Nucleus accumbens (tissue), 56 donors: ENCODE measurements at regions not wholly inside any gene's neighbourhood (a gene's known extent, or its start where the extent isn't known, plus 50 kb on each side); places are given as distances from the start of the nearest gene placed in this dataset.
A peak's percentile ranks its signal among the peaks of the same experiment; 100 is the strongest.

ENCODE experiments used
- DNase-seq, 56 donors: peaks; one replicate each; lab custom pipeline; 2025; lab: John Stamatoyannopoulos, UW

GRCh38 chr10:118193642-118194041 lies 146.9 kb upstream of the RAB11FIP2 start:
- DNase-seq, result no peak

- DNase-seq, result no peak
These were observed 134.3 kb upstream of the RAB11FIP2 start for GRCh38 chr10:118181021-118181420.

- DNase-seq, result no peak
These were observed 128.4 kb upstream of the RAB11FIP2 start for GRCh38 chr10:118175148-118175547.

- no peak for DNase-seq
These were observed 126.6 kb upstream of the RAB11FIP2 start for GRCh38 chr10:118173296-118173695.

GRCh38 chr10:118171861-118172260 lies 125.1 kb upstream of the RAB11FIP2 start:
- no peak for DNase-seq

GRCh38 chr10:118167056-118167700 lies 120.4 kb upstream of the RAB11FIP2 start:
- no peak for DNase-seq

GRCh38 chr10:118163217-118163616 lies 116.5 kb upstream of the RAB11FIP2 start:
- no peak for DNase-seq

- no peak for DNase-seq
These were observed 114.9 kb upstream of the RAB11FIP2 start for GRCh38 chr10:118161461-118162246.

GRCh38 chr10:118153287-118153686 lies 106.5 kb upstream of the RAB11FIP2 start:
- DNase-seq, result no peak

GRCh38 chr10:118151461-118151860 lies 104.7 kb upstream of the RAB11FIP2 start:
- no peak for DNase-seq

GRCh38 chr10:118148247-118148646 lies 101.5 kb upstream of the RAB11FIP2 start:
- DNase-seq, result no peak

GRCh38 chr10:118145256-118145655 lies 98.5 kb upstream of the RAB11FIP2 start:
- no peak for DNase-seq

- DNase-seq, result no peak
These were observed 94.7 kb upstream of the RAB11FIP2 start for GRCh38 chr10:118141471-118141870.

GRCh38 chr10:118139321-118139720 lies 92.6 kb upstream of the RAB11FIP2 start:
- DNase-seq, result no peak

- DNase-seq, result no peak
These were observed 81.9 kb upstream of the RAB11FIP2 start for GRCh38 chr10:118128675-118129074.

GRCh38 chr10:118118716-118119115 lies 72.0 kb upstream of the RAB11FIP2 start:
- DNase-seq, result no peak

GRCh38 chr10:118116715-118117449 lies 70.1 kb upstream of the RAB11FIP2 start:
- DNase-seq, result no peak

- no peak for DNase-seq
These were observed 69.6 kb upstream of the RAB11FIP2 start for GRCh38 chr10:118116362-118116714.

- DNase-seq, result peak in 1 of 56 donors; percentile 6
These were observed 69.0 kb upstream of the RAB11FIP2 start for GRCh38 chr10:118115701-118116100.

- DNase-seq, result no peak
These were observed 68.3 kb upstream of the RAB11FIP2 start for GRCh38 chr10:118114992-118115391.

- DNase-seq, result no peak
These were observed 65.9 kb upstream of the RAB11FIP2 start for GRCh38 chr10:118112543-118113125.
